ENCODE measurements at regions not wholly inside any gene's neighbourhood (a gene's known extent, or its start where the extent isn't known, plus 50 kb on each side); places are given as distances from the start of the nearest gene placed in this dataset.

GRCh38 chr13:81406639-81407292 is 1065.8 kb upstream of the SPRY2 start:
- TF ChIP-seq, protein P1, sequence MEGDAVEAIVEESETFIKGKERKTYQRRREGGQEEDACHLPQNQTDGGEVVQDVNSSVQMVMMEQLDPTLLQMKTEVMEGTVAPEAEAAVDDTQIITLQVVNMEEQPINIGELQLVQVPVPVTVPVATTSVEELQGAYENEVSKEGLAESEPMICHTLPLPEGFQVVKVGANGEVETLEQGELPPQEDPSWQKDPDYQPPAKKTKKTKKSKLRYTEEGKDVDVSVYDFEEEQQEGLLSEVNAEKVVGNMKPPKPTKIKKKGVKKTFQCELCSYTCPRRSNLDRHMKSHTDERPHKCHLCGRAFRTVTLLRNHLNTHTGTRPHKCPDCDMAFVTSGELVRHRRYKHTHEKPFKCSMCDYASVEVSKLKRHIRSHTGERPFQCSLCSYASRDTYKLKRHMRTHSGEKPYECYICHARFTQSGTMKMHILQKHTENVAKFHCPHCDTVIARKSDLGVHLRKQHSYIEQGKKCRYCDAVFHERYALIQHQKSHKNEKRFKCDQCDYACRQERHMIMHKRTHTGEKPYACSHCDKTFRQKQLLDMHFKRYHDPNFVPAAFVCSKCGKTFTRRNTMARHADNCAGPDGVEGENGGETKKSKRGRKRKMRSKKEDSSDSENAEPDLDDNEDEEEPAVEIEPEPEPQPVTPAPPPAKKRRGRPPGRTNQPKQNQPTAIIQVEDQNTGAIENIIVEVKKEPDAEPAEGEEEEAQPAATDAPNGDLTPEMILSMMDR (conservative IDR thresholded peaks at IDR 0.05; ENCODE audit: low read depth, low read length) = no peak
- no peak overlapping the region for H3K4me3 ChIP-seq (ENCODE audit: low read length)
- DNase-seq (ENCODE audit: low read depth) = no peak

DNA sequence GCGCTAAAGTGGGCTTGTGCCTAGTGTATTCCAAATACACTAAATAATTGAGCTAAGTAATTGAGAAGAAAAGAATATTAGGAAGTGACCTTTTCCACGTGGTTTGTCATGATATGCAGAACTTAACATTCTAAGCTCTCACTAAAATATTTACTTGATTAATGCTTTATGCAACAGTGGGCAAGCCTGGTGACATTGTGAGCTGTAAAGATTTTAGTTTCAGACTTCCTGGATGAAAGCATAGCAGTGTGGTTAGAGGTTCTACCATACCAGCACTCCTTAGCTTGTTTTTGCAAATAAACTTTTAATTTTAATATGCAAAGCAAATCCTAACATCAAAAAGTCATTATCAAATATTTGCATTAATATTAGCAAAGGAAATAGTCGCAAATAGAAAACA is 1065.1 kb upstream of the SPRY2 start:
- no peak overlapping the region for H3K4me3 ChIP-seq (ENCODE audit: low read length)
- DNase-seq (ENCODE audit: low read depth) = no peak
- TF ChIP-seq, protein P1 (conservative IDR thresholded peaks at IDR 0.05; ENCODE audit: low read depth, low read length) = no peak

GRCh38 chr13:81396192-81396591 is 1055.3 kb upstream of the SPRY2 start:
- no peak for DNase-seq (ENCODE audit: low read depth)
- TF ChIP-seq, protein P1 (conservative IDR thresholded peaks at IDR 0.05; ENCODE audit: low read depth, low read length) = no peak
- no peak overlapping the region for H3K4me3 ChIP-seq (ENCODE audit: low read length)

GRCh38 chr13:81395368-81395767 is 1054.4 kb upstream of the SPRY2 start:
- no peak overlapping the region for H3K4me3 ChIP-seq (ENCODE audit: low read length)
- DNase-seq (ENCODE audit: low read depth) = no peak
- TF ChIP-seq, protein P1 (conservative IDR thresholded peaks at IDR 0.05; ENCODE audit: low read depth, low read length) = no peak

GRCh38 chr13:81394640-81395039 is 1053.7 kb upstream of the SPRY2 start:
- TF ChIP-seq, protein P1 (conservative IDR thresholded peaks at IDR 0.05; ENCODE audit: low read depth, low read length) = no peak
- no peak overlapping the region for H3K4me3 ChIP-seq (ENCODE audit: low read length)
- no peak for DNase-seq (ENCODE audit: low read depth)

GRCh38 chr13:81393721-81394120 is 1052.8 kb upstream of the SPRY2 start:
- no peak overlapping the region for H3K4me3 ChIP-seq (ENCODE audit: low read length)
- DNase-seq (ENCODE audit: low read depth) = no peak
- TF ChIP-seq, protein P1 (conservative IDR thresholded peaks at IDR 0.05; ENCODE audit: low read depth, low read length) = no peak

DNA sequence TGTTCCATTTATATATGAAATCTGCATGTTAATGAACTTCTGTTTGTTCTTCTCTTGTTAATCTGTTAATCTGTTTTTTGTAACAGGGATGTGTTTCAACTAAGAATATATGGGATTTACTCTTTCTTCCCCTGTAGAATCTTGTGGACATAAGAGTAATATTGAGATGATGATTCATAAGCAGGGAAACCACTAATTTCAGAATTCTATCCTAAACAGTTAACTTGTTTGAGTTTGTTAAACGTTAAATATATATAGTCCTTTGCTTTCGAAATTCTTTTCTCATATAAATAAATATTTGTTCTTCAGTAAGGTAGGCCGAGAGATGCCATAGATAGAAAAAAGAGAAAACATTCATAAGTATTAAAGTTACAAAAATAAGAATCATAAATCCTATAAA is 1052.2 kb upstream of the SPRY2 start:
- H3K4me3 ChIP-seq (ENCODE audit: low read length) = no peak overlapping the region
- TF ChIP-seq, protein P1 (conservative IDR thresholded peaks at IDR 0.05; ENCODE audit: low read depth, low read length) = no peak
- no peak for DNase-seq (ENCODE audit: low read depth)
